Fibroblast of pulmonary artery (primary cell): ENCODE measurements at regions not wholly inside any gene's neighbourhood (a gene's known extent, or its start where the extent isn't known, plus 50 kb on each side); places are given as distances from the start of the nearest gene placed in this dataset.

Source experiments
- DNase-seq: peaks from one replicate; pipeline ENCODE4 v3.0.0-alpha.2; 2010; ENCODE audit warnings: low read depth
- H3K4me3 ChIP-seq: replicated peaks from 2 replicates; pipeline ENCODE4 v1.5.1; 2011; ENCODE audit warnings: low read depth, mild to moderate bottlenecking, control low read depth, low read length, moderate library complexity
- TF ChIP-seq, protein P1 (sequence below): IDR thresholded peaks from 2 replicates; pipeline ENCODE4 v1.5.1; 2011; ENCODE audit warnings: mild to moderate bottlenecking, control low read depth, low read length, inconsistent platforms; ENCODE audit errors: missing control alignments

DNA sequence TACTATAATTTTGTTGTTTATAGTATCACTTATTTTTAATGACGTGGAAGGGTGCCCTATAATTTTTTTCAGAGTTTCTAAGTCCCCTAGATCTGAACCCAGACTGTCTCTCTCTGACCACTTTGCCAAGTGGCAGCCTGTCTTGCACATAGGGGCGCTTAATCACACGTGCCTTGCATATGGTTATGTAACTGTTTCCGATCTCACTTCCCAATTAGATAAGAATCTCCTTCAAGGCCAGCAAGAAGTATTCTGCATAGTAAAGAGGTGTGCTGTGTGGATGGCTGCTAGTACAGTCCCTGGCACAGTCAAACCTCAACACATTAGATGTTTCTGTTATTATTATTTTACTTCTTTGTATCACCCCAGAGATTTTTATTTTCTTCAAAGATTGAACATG, 197.8 kb upstream of the SIX2 start:
- no peak overlapping the region for H3K4me3 ChIP-seq
- no peak for DNase-seq
- TF ChIP-seq, protein P1, sequence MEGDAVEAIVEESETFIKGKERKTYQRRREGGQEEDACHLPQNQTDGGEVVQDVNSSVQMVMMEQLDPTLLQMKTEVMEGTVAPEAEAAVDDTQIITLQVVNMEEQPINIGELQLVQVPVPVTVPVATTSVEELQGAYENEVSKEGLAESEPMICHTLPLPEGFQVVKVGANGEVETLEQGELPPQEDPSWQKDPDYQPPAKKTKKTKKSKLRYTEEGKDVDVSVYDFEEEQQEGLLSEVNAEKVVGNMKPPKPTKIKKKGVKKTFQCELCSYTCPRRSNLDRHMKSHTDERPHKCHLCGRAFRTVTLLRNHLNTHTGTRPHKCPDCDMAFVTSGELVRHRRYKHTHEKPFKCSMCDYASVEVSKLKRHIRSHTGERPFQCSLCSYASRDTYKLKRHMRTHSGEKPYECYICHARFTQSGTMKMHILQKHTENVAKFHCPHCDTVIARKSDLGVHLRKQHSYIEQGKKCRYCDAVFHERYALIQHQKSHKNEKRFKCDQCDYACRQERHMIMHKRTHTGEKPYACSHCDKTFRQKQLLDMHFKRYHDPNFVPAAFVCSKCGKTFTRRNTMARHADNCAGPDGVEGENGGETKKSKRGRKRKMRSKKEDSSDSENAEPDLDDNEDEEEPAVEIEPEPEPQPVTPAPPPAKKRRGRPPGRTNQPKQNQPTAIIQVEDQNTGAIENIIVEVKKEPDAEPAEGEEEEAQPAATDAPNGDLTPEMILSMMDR: no peak

DNA sequence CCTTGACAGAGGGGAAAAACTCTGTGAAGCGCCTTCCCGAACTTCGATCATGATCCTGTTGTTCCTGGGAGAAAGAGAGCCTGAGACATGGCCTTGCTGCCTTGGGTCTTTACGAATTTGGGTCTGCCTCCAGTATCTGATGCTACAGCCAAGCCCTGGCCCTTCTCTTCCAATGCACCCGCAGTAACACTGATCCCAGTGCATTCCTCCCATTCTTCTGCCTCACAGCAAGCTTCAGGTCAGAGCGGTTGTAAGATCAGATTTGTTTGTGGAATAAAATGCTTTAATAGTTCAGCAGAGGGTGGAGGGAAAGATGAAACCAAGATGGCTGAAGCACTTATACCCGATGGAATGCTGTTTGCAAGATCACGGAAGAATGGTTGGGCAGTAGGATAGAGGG, 196.7 kb upstream of the SIX2 start:
- no peak overlapping the region for H3K4me3 ChIP-seq
- DNase-seq: no peak
- TF ChIP-seq, protein P1: no peak

DNA sequence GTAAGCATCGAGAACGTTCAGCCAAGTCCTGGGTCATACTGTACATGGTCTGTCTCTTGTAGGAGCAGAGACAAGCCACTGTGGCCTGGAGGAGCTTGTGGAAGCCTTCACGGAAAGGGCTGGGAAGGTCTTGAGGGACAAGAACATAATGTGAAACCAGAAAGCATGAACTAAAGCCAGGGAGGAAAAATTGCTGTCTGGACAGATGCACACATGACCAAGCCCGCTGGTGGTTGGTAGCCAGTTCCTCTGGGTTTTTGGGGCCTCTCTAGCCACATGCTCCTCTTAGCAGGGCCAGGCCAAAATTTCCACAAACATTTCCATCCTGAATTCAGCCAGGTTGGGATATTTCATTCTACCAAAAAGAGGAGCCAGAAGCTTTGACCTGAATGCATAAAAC, 196.2 kb upstream of the SIX2 start:
- no peak for DNase-seq
- TF ChIP-seq, protein P1: no peak
- H3K4me3 ChIP-seq: no peak overlapping the region

DNA sequence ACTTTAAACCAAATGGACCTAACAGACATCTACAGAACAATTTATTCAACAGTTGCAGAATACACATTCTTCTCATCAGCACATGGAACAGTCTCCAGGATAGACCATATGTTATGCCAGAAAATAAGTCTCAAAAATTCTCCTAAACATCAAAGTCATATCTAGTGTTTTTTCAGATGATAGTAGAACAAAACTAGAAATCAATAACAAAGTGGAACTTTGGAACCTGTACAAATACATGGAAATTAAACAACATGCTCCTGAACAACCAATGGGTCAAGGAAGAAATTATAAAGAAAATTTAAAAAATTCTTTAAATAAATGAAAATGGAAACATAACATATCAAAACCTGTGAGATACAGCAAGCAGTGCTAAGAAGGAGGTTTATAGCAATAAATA, 194.1 kb upstream of the SIX2 start:
- TF ChIP-seq, protein P1: no peak
- DNase-seq: no peak
- no peak overlapping the region for H3K4me3 ChIP-seq

DNA sequence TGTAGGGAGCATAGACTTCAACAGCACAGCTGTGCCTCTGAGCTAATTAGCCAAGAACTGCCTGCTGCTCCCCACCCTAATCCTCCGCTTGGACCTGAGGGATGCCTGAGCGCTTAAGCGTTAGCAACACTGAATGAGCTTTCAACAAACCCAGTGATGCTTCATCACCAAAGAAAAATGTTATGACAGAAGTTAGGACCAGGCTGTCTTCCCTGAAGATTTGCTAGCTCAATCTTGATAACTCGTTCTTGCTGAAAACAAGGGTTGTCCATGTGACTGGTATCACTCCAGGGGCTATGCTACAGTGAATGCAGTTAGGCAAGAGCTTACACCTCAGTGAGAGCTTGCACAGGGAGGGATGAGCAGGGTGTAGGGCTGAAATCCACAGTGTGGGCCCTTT, 190.7 kb upstream of the SIX2 start:
- no peak overlapping the region for H3K4me3 ChIP-seq
- TF ChIP-seq, protein P1: no peak
- DNase-seq: peak; percentile 27

DNA sequence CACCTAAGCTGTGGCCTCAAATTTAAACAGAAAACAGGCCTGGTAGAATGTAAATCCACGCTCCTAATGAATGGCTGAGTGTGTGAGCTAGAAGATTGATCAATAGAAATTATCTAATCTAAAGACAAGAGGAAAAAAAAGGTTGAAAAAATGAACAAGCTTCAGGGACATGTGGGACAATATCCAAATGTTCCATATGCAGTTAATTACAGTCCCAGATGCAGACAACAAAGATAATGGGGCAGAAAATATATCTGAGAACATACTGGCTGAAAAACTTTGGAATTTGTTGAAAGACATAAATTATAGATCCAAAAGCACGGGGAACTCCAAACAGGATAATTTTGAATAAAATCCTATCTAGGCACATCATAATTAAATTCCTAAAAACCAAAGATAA, 186.7 kb upstream of the SIX2 start:
- TF ChIP-seq, protein P1: no peak
- DNase-seq: no peak
- H3K4me3 ChIP-seq: no peak overlapping the region

DNA sequence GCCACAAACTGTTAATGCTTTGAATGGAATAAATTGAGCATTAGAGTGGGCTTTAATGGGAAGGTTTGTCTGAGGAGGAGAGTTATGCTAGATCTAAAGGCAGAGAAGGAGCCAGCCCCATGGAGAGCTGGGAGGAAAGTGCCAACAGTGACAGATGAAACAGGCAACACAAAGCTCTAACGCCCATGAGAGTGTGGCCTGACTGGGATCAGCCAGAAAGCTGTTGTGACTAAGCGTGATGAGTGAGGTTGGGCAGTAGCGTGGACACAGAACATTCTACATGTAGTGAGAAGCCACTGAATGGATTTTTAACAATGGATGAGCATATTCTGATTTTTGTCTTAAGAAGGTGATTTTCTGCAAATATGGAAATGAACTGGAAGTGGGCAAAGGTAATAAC, 185.3 kb upstream of the SIX2 start:
- TF ChIP-seq, protein P1: no peak
- no peak overlapping the region for H3K4me3 ChIP-seq
- no peak for DNase-seq
